ENCODE measurements at regions not wholly inside any gene's neighbourhood (a gene's known extent, or its start where the extent isn't known, plus 50 kb on each side); places are given as distances from the start of the nearest gene placed in this dataset.

DNA sequence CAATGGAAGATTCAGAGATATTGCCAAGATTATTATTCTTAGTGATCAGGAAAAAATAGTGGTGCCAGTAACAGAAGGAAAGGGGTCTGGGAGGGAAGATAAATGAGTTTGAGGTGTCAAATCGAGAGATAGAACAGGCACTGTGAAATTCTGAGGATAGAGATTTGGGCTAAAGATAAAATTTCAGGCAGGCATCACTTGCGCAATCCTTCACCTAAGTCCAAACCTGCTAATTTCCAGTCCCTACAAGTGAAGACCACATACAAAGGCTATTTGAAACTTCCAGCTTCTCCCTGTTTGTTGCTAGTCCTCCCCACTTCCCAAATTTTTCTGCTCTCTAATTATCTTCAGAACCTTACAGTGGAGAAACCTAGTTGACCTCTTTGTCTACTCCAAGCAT, 494.6 kb downstream of the MAGEE1 start:
- TF ChIP-seq ZNF274 (IDR thresholded peaks at IDR 0.05; ENCODE audit: low read depth, low read length) (no peak), YY1 (IDR thresholded peaks at IDR 0.05; ENCODE audit: insufficient read depth, insufficient read length) (no peak)

Data from NT2/D1 (cell line).